Transverse colon (tissue), 4 donors: ENCODE measurements at regions not wholly inside any gene's neighbourhood (a gene's known extent, or its start where the extent isn't known, plus 50 kb on each side); places are given as distances from the start of the nearest gene placed in this dataset.
"Not testable (repeated sequence)": the region's sequence is repeated elsewhere in the genome, so short reads cannot be mapped to it uniquely, and the experiment has no call there.

ENCODE experiments used
- DNase-seq: peaks from one replicate; pipeline ENCODE4 v3.0.0-alpha.2; 2019
- H3K27ac ChIP-seq, 4 donors: fragments of 200-600 bp; sonication (generic); 2 replicates each; pipeline ENCODE4 v1.5.1; 2016 to 2018; ENCODE audit warnings: inconsistent platforms in 4 of 4
- H3K27me3 ChIP-seq: fragments of 200-600 bp; sonication (generic); 2 replicates; pipeline ENCODE4 v1.5.1; 2017; ENCODE audit warnings: inconsistent platforms
- H3K36me3 ChIP-seq, 4 donors: fragments of 200-600 bp; sonication (generic); 2 replicates each; pipeline ENCODE4 v1.5.1; 2017 to 2019; ENCODE audit warnings: inconsistent platforms in 4 of 4
- H3K4me1 ChIP-seq, 4 donors: fragments of 200-600 bp; sonication (generic); 2 replicates each; pipeline ENCODE4 v1.5.1; 2017 to 2020; ENCODE audit warnings: inconsistent platforms in 4 of 4
- H3K4me3 ChIP-seq, 4 donors: fragments of 200-600 bp; sonication (generic); 1 replicate in 1 of 4; 2 replicates in 3 of 4; pipeline versions ENCODE4 v1.5.1 to v1.6.1; 2017 to 2019; ENCODE audit warnings: inconsistent platforms in 4 of 4
- H3K9me3 ChIP-seq, 2 donors: fragments of 200-600 bp; sonication (generic); 2 replicates each; pipeline ENCODE4 v1.5.1; 2017 to 2019; ENCODE audit warnings: inconsistent platforms in 2 of 2
- EP300 ChIP-seq: sonication (generic); formaldehyde crosslinking; IDR thresholded peaks from one replicate; pipeline ENCODE4 v1.6.1; 2017; ENCODE audit warnings: antibody characterized with exemption, low read depth
- POLR2A ChIP-seq: fragments of 450-650 bp; IDR thresholded peaks from one replicate; pipeline ENCODE4 v1.6.1; 2016; ENCODE audit warnings: antibody characterized with exemption, mild to moderate bottlenecking, moderate library complexity
- POLR2AphosphoS5 ChIP-seq, 3 donors: sonication (generic); formaldehyde crosslinking; IDR thresholded peaks; one replicate each; pipeline ENCODE4 v1.6.1; 2016; ENCODE audit warnings: antibody characterized with exemption in 3 of 3
- WGBS, 2 donors: methylation state at CpG; one replicate each; pipeline ENCODE4 v1.1.5; 2018; ENCODE audit warnings: low coverage in 1 of 2; 5-methylcytosine and 5-hydroxymethylcytosine counted together
- in situ Hi-C, 4 donors: fragments of 200-750 bp; cut with MboI; loops; one replicate each; pipeline versions ENCODE4 v1.15.0 to v1.15.1; 2017; ENCODE audit warnings: low sequenced_read_pairs in 3 of 4, low pct_ligation_motif_present in 1 of 4, low pct_unique_long_range_greater_than_20kb in 1 of 4
- intact Hi-C: fragments of 100-400 bp; cut with DNase I; formaldehyde crosslinking; loops from one replicate; pipeline ENCODE4 v1.15.1; 2023; ENCODE audit warnings: low total_unique reads
- TF ChIP-seq, protein P1 (sequence below), 5 experiments: fragments of 200-600 bp in 3 of 5; fragments of 450-650 bp in 2 of 5; sonication (generic) in 3 of 5; IDR thresholded peaks; 1 replicate in 2 of 5; 2 replicates in 3 of 5; pipeline ENCODE4 v1.5.1; 2016 to 2017; ENCODE audit warnings: antibody characterized with exemption in 5 of 5, inconsistent platforms in 3 of 5, mild to moderate bottlenecking in 2 of 5, moderate library complexity in 1 of 5

DNA sequence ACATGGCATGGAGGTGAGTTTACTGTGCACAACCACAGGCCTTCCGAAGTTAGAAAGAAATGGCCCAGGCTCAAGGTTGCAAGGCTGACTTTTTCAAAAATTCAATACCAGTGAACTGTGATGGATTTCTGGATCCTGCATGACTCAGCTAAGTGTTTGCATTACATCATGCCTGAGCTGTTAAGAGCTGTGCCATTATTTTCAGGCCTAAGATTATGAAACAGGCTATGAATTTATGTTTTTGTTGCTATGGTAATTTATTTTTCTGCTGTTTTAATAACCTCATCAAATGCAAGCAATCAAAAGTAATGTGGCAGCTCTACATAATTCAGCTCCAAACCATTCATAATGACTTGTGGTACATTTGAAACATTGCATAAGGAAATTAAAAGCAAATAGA lies 457.7 kb upstream of the TMEM132C start:
- TF ChIP-seq POLR2A (no peak), POLR2AphosphoS5 (IDR thresholded peaks at IDR 0.05) (peak in 2 of 3 donors; percentile 28 to 38)
- intact Hi-C loops: no loop called here

DNA sequence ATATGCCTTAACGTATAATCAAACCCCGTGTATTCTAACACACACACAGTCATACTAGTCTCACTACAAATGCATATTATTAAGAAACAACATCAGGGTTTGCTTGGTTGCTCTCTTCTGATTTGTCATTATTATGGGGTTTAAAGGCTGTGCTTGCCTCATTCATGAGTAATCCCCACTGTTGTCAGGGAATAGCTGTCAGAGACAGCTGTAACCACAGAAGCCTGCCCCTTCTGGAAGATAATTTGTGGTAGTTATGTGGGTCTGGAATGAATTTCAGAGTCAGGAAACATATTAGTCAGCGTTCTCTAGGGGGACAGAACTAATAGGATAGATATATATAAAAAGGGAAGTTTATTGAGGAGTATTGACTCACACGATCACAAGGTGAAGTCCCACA lies 456.9 kb upstream of the TMEM132C start:
- Histone ChIP-seq H3K27ac (peak overlapping the region in 2 of 4 donors; percentile 3 to 39), H3K27me3 (no peaks in the 10 kb centered on the region), H3K36me3 (no peaks in the 10 kb centered on the region), H3K4me3 (no peak overlapping the region), H3K4me1 (peaks cover 0 to 7% (median 0%) of the 10 kb centered on the region in 4 donors), H3K9me3 (no peaks in the 10 kb centered on the region)
- TF ChIP-seq EP300 (no peak), POLR2A (no peak), POLR2AphosphoS5 (IDR thresholded peaks at IDR 0.05) (peak in 1 of 3 donors; percentile 16)
- TF ChIP-seq, protein P1, sequence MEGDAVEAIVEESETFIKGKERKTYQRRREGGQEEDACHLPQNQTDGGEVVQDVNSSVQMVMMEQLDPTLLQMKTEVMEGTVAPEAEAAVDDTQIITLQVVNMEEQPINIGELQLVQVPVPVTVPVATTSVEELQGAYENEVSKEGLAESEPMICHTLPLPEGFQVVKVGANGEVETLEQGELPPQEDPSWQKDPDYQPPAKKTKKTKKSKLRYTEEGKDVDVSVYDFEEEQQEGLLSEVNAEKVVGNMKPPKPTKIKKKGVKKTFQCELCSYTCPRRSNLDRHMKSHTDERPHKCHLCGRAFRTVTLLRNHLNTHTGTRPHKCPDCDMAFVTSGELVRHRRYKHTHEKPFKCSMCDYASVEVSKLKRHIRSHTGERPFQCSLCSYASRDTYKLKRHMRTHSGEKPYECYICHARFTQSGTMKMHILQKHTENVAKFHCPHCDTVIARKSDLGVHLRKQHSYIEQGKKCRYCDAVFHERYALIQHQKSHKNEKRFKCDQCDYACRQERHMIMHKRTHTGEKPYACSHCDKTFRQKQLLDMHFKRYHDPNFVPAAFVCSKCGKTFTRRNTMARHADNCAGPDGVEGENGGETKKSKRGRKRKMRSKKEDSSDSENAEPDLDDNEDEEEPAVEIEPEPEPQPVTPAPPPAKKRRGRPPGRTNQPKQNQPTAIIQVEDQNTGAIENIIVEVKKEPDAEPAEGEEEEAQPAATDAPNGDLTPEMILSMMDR (IDR thresholded peaks at IDR 0.05): no peak
- in situ Hi-C loops (no loop called here), intact Hi-C loops (no loop called here)
- DNase-seq: no peak
- 69 to 86% methylated on average over 2 to 4 of the region's 4 CpGs for WGBS, 2 donors

More for the DNA sequence above, 457.7 kb upstream of the TMEM132C start:
- Histone ChIP-seq H3K9me3 (no peaks in the 10 kb centered on the region), H3K4me1 (peaks cover 0 to 7% (median 0%) of the 10 kb centered on the region in 4 donors), H3K4me3 (no peak overlapping the region), H3K27me3 (no peaks in the 10 kb centered on the region), H3K36me3 (no peaks in the 10 kb centered on the region), H3K27ac (peak overlapping the region in 3 of 4 donors; percentile 2 to 39 (median 3))
- no peak for DNase-seq
- in situ Hi-C loops: no loop called here
- 56 to 71% methylated on average over 1 of the region's 1 CpG for WGBS, 2 donors

DNA sequence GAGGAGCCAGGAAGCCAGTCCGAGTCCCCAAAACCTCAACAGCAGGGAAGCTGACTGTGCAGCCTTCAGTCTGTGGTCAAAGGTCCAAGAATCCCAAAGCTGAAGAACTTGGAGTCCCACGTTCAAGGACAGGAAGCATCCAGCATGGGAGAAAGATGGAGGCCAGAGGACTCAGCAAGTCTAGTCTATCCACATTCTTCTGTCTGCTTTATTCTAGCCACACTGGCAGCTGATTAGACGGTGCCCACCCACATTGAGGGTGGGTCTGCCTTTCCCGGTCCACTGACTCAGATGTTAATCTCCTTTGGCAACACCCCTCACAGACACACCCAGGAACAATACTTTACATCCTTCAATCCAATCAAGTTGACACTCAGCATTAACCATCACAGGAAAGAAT lies 456.5 kb upstream of the TMEM132C start:
- H3K27me3 ChIP-seq, DNase-seq, H3K9me3 ChIP-seq, H3K4me3 ChIP-seq, H3K4me1 ChIP-seq, intact Hi-C loops, in situ Hi-C loops, H3K36me3 ChIP-seq: not testable (repeated sequence)
- WGBS, 2 donors: 45 to 61% methylated on average over 2 to 4 of the region's 4 CpGs
- peak overlapping the region in 1 of 4 donors; percentile 39 for H3K27ac ChIP-seq

DNA sequence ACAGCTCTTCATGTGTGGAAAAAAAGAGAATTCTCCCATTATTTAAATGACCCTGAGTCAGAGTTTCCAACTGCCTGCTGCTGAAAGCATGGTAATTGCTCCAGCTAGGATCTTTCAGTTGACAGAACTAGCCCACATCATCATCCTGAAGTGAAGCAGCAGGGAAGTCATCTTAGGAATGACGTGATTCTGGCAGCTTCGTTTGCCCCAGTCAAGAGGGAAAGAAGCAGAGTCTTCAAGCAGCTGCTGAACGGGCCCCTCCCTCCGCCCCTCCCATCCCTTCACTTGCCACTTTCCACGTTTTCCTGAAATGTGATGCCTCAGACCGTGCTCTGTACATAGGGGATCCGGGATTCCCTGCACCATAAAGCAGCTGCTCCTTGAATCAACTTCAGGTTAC lies 455.0 kb upstream of the TMEM132C start:
- in situ Hi-C loops (no loop called here), intact Hi-C loops (no loop called here)
- no peak for TF ChIP-seq POLR2A
- no peak for TF ChIP-seq EP300
- peak in 2 of 3 donors; percentile 21 to 36 for TF ChIP-seq POLR2AphosphoS5 (IDR thresholded peaks at IDR 0.05)
- H3K36me3 ChIP-seq: no peaks in the 10 kb centered on the region
- no peak overlapping the region for H3K4me3 ChIP-seq
- H3K4me1 ChIP-seq: peaks cover 0 to 7% (median 0%) of the 10 kb centered on the region in 4 donors
- H3K27ac ChIP-seq: no peak overlapping the region
- DNase-seq: no peak
- 24% methylated on average over 7 of the region's 7 CpGs; no CpG with 5 or more reads in 1 of the 2 donors for WGBS, 2 donors
- no peaks in the 10 kb centered on the region for H3K9me3 ChIP-seq
- H3K27me3 ChIP-seq: no peaks in the 10 kb centered on the region

DNA sequence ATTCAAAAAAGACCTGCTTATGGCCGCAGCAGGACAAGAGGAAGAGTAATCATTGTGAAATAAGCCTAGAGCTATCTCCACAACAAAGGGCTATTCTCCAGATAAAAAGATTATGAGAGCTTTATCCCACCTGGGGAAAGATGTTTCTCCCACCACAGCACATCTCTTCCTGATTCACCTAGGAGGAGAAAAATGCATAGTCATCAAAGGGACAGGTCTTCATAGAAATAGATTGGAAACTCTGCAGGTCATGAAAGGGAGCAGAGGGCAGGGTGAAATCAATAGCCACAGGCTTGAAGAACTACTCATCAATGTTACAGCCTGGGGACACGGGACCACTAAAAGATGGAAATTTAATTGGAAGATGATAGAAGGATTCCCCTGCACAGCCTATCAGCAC lies 453.8 kb upstream of the TMEM132C start:
- H3K27ac ChIP-seq: no peak overlapping the region
- no peaks in the 10 kb centered on the region for H3K36me3 ChIP-seq
- no peak for TF ChIP-seq POLR2A
- TF ChIP-seq POLR2AphosphoS5 (IDR thresholded peaks at IDR 0.05): no peak
- TF ChIP-seq, protein P1 (IDR thresholded peaks at IDR 0.05): no peak
- TF ChIP-seq EP300: no peak
- no peaks in the 10 kb centered on the region for H3K27me3 ChIP-seq
- in situ Hi-C loops (no loop called here), intact Hi-C loops (no loop called here)
- no peak for DNase-seq
- no peaks in the 10 kb centered on the region for H3K9me3 ChIP-seq
- WGBS, 2 donors: 68 to 71% methylated on average over 1 to 2 of the region's 2 CpGs
- H3K4me3 ChIP-seq: no peak overlapping the region
- peaks cover 0 to 7% (median 0%) of the 10 kb centered on the region in 4 donors for H3K4me1 ChIP-seq

DNA sequence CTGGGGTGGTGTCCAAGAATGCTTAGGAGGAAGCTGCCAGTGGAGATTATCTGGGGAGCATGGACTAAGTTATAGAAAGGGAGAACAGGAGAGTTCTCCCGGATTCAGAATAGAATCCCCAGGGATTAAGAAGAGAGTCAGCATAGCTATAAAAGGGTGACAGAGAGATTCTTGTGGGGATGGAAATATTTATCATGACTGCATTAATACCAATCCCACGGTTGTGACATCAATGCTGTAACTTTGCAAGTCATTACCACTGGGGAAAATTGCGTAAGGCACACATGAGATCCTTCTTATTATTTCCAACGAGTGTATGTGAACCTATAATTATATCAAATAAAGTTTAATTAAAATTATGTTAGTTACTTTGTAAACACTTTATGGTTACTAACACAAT lies 447.9 kb upstream of the TMEM132C start:
- TF ChIP-seq POLR2A (no peak), EP300 (no peak), POLR2AphosphoS5 (IDR thresholded peaks at IDR 0.05) (no peak)
- TF ChIP-seq, protein P1 (IDR thresholded peaks at IDR 0.05): no peak
- 73 to 80% methylated on average over 4 of the region's 4 CpGs for WGBS, 2 donors
- no peak for DNase-seq
- Histone ChIP-seq H3K4me3 (no peak overlapping the region), H3K27me3 (no peaks in the 10 kb centered on the region), H3K36me3 (no peaks in the 10 kb centered on the region), H3K27ac (no peak overlapping the region), H3K4me1 (no peaks in the 10 kb centered on the region), H3K9me3 (no peaks in the 10 kb centered on the region)
- in situ Hi-C loops (no loop called here), intact Hi-C loops (no loop called here)
